HUES48 (cell line): ENCODE measurements at regions not wholly inside any gene's neighbourhood (a gene's known extent, or its start where the extent isn't known, plus 50 kb on each side); places are given as distances from the start of the nearest gene placed in this dataset.

ENCODE experiments used
- H3K27ac ChIP-seq: one replicate; pipeline ENCODE4 v1.7.0; 2013; ENCODE audit warnings: low read depth, low read length, inconsistent platforms
- H3K27me3 ChIP-seq: 2 replicates; pipeline ENCODE4 v1.6.1; 2013; ENCODE audit warnings: mild to moderate bottlenecking, low read length; ENCODE audit not compliant: control insufficient read depth, insufficient read depth
- H3K36me3 ChIP-seq: 2 replicates; pipeline ENCODE4 v1.6.1; 2013; ENCODE audit warnings: low read length; ENCODE audit not compliant: control insufficient read depth, insufficient read depth
- H3K4me1 ChIP-seq: 2 replicates; pipeline ENCODE4 v1.6.1; 2013; ENCODE audit warnings: mild to moderate bottlenecking, low read length; ENCODE audit not compliant: control insufficient read depth, insufficient read depth
- H3K4me3 ChIP-seq: 2 replicates; pipeline ENCODE4 v1.5.1; 2013; ENCODE audit warnings: mild to moderate bottlenecking, low read depth, low read length
- H3K9ac ChIP-seq: 2 replicates; pipeline ENCODE4 v1.6.1; 2013; ENCODE audit warnings: mild to moderate bottlenecking, low read depth, low read length, moderate library complexity
- H3K9me3 ChIP-seq: 2 replicates; pipeline ENCODE4 v1.6.1; 2013; ENCODE audit warnings: low read length; ENCODE audit not compliant: control insufficient read depth, insufficient read depth

DNA sequence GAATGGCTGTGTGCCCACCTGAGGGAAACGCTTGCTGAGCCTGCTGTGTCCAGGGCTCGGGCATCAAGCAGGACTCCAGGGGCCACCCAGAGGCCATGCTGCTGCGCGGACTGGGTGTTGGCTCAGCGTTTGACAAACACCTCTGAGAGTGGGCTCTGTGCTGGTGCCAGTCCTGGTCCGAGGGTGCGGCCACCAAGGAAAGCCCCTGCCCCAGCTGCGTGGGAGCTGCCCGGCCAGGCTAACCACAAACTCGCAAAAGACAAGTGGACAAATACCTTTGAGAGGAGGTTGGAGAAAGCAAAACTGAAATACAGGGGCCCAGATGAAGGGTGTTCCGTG is 65.6 kb upstream of the TTC34 start:
- no peaks in the 10 kb centered on the region for H3K4me1 ChIP-seq
- H3K9me3 ChIP-seq = peaks cover 11% of the 10 kb centered on the region
- H3K9ac ChIP-seq = no peak overlapping the region
- H3K27ac ChIP-seq = no peak overlapping the region
- no peaks in the 10 kb centered on the region for H3K27me3 ChIP-seq
- H3K36me3 ChIP-seq = no peaks in the 10 kb centered on the region
- no peak overlapping the region for H3K4me3 ChIP-seq

DNA sequence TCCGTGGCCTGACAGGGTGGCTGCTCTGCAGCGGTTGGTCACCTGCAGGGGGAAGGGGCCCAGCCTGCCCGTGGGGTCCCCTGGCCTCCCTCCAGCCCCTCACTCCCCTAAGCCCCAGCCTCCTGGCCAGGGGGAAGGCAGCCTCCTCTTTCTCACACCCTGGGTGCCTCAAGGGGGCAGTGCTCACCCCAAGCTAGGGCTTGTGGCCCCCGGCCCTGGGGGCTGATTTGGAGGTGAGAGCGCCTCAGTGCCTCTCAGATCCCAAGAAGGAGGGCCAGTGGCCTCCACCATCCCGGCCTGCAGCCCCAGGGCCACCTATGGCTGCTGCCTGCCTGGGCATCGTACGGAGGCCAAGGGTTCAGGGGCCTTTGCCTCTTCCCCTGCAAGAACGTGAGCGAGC is 66.4 kb upstream of the TTC34 start:
- Histone ChIP-seq H3K9me3 (peaks cover 11% of the 10 kb centered on the region), H3K9ac (no peak overlapping the region), H3K27ac (no peak overlapping the region), H3K36me3 (no peaks in the 10 kb centered on the region), H3K27me3 (no peaks in the 10 kb centered on the region), H3K4me3 (no peak overlapping the region), H3K4me1 (no peaks in the 10 kb centered on the region)

DNA sequence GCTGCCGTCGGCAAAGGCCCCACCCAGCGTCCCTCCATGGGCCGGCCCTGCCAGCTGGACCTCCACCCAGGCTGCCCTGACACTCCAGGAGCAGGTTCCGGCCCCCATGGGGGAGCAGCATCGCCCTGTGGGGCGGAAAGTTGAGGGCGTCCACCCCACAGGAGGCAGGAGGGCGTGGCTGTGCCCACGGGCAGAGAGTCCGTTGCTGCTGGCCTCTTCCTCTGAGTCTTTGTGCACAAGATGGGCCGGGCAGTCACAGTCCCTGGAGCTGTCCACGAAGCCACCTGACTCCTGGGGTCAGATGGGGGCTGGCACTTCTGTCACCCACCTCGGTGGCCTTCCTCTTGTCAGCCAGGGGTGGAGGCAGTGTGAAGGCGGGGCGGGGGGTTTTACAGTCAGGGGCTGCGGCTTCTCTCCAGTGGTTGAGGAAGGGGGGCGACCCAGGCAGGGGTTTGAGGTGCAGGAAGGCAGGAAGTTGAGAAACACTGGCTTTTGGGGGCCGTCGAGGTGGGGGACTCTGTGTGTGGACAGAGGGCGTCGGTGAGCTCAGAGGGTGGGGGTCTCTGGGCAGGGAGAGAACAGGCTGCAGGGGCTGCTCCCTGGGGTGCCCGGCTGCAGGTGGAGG is 67.2 kb upstream of the TTC34 start:
- H3K36me3 ChIP-seq = no peaks in the 10 kb centered on the region
- peaks cover 11% of the 10 kb centered on the region for H3K9me3 ChIP-seq
- no peak overlapping the region for H3K27ac ChIP-seq
- H3K9ac ChIP-seq = no peak overlapping the region
- H3K27me3 ChIP-seq = no peaks in the 10 kb centered on the region
- no peaks in the 10 kb centered on the region for H3K4me1 ChIP-seq
- H3K4me3 ChIP-seq = no peak overlapping the region

DNA sequence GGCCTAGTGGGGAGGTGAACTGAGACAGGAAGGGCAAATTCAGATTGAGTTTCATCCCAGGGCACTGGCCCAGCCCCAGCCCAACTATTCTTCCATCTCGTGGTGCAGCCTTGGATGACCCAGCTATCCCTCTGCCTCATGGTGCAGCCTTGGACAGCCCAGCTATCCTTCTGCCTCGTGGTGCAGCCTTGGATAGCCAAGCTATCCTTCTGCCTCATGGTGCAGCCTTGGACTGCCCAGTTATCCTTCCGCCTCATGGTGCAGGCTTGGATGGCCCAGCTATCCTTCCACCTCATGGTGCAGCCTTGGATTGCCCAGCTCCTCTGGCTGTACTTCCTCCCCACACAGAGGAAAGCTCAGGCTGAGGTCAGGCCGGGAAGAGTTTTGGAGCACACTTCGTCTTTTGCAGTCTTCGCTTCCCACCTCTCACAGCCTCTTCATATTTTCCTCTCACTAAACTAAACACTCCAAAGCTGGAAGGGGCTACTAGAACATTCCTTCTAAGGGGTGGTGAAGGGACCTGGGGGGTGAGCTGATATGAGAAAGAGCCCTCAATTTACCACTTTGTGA is 69.8 kb upstream of the TTC34 start:
- Histone ChIP-seq H3K36me3 (no peaks in the 10 kb centered on the region), H3K4me3 (no peak overlapping the region), H3K9me3 (peaks cover 11% of the 10 kb centered on the region), H3K4me1 (no peaks in the 10 kb centered on the region), H3K9ac (no peak overlapping the region), H3K27me3 (no peaks in the 10 kb centered on the region), H3K27ac (no peak overlapping the region)

DNA sequence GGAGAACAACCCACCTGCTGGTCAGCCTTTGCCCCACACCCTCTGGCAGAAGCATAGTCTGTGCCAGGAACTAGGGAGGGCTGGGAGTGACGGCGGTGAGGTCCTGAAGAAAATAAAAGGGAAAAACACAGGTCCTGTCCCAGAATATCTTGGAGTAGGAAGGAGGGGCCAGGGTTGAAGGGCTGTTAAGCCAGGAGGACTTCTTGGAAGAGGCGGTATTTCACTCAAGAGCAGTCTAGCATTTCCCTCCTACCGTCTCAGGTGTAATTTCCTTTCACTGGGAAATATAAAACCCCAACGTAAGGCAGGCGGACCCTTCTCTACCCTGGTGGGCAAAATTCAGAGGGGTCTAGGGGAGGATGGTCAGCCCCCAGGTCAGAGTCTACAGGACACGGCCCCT is 72.7 kb upstream of the TTC34 start:
- H3K9me3 ChIP-seq = peaks cover 11% of the 10 kb centered on the region
- no peaks in the 10 kb centered on the region for H3K36me3 ChIP-seq
- H3K27ac ChIP-seq = no peak overlapping the region
- H3K4me3 ChIP-seq = no peak overlapping the region
- no peaks in the 10 kb centered on the region for H3K4me1 ChIP-seq
- H3K27me3 ChIP-seq = no peaks in the 10 kb centered on the region
- H3K9ac ChIP-seq = no peak overlapping the region

DNA sequence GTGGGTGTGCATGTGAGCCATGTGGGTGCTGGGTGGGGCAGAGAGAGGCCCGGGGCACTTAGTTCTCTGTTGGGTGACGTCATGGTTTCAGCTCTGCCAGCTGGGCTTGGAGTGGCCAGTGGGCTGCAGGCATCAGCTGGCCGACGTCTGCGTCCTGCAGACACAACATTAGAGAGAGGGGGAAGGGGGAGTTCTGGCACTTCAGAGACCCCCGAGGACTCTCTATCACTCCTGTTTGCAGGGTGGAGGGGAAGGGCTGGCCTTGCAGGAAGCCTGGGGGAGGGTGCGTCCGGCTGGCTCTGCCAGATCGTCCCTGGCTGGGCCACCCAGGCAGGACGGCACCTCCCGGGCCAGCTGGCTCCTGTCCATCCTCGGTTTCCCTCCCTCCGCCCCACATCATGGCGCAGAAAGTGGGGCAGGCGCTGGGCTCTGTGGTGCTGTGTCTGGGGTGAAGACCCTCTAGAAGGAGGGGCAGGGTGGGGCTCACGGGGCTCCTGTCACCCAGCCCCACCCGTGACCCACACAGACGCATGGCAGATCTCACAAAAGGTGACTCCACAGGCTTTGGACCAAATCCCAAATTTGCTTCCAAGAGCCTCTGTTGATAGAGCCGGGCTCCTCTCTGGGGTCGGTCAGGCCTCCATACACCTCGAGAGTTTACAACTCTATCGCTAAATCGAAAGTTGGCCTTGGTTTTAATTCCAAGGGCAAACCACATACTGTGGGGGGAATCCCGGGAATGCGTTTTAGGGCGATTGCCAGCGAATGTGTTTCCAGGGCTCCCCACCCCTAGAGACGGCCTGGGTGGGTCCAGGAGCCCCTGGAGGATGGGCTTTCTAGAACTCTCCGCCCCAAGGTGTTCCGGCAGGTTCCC is 73.4 kb upstream of the TTC34 start:
- no peak overlapping the region for H3K4me3 ChIP-seq
- H3K36me3 ChIP-seq = no peaks in the 10 kb centered on the region
- H3K4me1 ChIP-seq = no peaks in the 10 kb centered on the region
- no peak overlapping the region for H3K27ac ChIP-seq
- no peak overlapping the region for H3K9ac ChIP-seq
- H3K9me3 ChIP-seq = peaks cover 11% of the 10 kb centered on the region
- H3K27me3 ChIP-seq = no peaks in the 10 kb centered on the region

DNA sequence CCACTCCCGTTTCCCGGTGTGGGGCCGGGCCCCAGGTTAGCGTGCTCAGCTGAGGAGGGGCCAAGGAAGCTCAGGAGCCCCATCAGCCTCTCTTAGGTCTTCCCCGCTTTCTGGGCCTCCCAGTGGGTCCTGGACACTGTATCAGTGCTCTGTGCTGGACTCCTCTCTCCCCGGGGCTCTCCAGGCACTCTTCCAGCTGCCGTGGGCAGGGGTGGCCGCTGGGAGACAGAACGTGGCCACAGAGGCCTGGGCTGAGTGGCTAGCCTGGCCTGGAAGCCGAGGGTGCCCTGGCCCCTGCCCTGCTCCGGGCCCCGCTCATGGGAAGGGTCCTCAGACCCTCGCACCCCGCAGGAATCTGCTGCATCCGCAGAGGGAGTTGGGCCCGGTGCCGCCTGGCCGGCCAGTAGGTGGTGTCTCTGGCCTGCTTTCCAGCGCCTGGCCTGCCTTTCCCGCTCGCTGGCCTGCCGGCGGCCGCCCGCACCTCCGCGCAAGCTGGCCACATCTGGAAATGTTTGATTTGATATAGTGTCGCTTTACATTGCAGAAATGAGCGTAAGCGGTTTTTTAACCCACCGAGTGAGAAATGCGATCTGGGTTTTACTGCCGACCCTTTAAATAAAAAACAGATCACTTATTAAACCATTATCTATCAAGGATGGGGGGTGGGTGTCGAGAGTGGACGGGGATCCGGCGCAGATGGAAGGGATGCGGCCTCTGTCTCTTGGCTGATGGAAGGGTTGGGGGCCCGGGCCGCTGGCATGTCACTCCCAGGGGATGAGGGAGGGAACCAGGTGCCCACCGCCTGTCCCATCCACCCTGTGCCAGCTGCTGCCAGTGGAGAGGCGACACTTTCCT is 74.4 kb upstream of the TTC34 start:
- H3K27ac ChIP-seq = no peak overlapping the region
- no peak overlapping the region for H3K4me3 ChIP-seq
- H3K27me3 ChIP-seq = no peaks in the 10 kb centered on the region
- no peaks in the 10 kb centered on the region for H3K4me1 ChIP-seq
- no peak overlapping the region for H3K9ac ChIP-seq
- no peaks in the 10 kb centered on the region for H3K36me3 ChIP-seq
- peaks cover 6% of the 10 kb centered on the region for H3K9me3 ChIP-seq

DNA sequence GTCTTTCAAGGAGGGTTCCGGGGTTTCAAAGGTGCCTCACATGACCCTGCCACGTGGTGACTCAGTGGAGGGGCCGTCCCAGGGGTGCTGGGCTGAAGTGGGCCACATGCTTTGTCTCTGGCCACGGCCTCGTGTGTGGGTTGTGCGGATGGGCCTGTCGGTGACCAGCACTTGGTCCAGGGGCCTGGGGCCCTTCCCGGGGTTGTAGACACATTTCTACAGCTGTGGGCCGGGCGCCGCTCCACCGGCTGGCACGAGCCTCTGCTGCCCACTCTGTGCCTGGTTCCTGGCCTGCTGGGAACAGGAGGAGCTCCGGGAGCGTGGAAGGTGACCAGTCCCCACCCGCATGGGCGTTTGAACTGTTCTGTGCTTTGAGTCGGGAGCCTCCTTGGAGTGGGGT is 75.4 kb upstream of the TTC34 start:
- H3K4me3 ChIP-seq = no peak overlapping the region
- no peaks in the 10 kb centered on the region for H3K27me3 ChIP-seq
- no peaks in the 10 kb centered on the region for H3K36me3 ChIP-seq
- no peak overlapping the region for H3K27ac ChIP-seq
- no peaks in the 10 kb centered on the region for H3K4me1 ChIP-seq
- H3K9me3 ChIP-seq = no peaks in the 10 kb centered on the region
- H3K9ac ChIP-seq = no peak overlapping the region

DNA sequence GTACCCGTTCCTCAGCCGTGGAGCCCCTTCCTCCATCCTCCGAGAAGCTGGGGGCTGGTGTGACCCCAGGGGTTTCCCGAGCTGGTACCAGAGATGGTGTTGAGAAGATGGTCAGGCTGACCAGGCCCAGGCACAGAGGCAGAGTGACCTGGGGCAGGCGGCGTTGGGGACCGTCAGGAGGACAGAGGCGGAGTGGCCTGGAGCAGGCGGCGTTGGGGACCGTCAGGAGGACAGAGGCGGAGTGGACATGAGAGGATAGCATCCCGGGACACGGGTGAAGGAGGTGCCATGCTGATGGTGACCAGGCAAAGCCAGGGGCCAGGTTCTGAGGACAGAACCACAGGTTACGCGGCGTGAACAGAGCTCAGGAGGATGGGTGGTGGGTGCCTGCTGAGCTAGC is 75.9 kb upstream of the TTC34 start:
- Histone ChIP-seq H3K4me3 (no peak overlapping the region), H3K4me1 (no peaks in the 10 kb centered on the region), H3K27me3 (no peaks in the 10 kb centered on the region), H3K9me3 (no peaks in the 10 kb centered on the region), H3K27ac (no peak overlapping the region), H3K9ac (no peak overlapping the region), H3K36me3 (no peaks in the 10 kb centered on the region)

DNA sequence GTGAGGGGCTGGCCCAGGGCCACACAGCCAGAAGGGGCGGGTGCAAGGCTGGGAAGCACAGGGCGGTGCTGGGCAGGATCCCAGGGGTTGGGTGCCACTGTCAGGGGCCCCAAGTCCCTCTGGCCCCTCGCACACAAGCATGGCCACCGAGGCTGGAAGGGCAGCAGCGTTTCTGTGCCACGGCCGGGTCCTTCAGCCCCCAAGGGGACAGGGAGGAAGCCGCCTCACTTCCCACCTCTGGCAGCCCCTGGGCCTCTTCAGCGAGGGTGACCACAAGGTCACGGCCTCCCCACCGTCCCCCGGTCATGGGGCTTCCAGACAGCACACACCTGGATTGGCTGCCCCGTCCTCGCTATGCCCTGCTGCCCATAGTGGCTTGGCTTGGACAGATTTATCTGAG is 77.1 kb upstream of the TTC34 start:
- no peak overlapping the region for H3K4me3 ChIP-seq
- no peak overlapping the region for H3K27ac ChIP-seq
- H3K9ac ChIP-seq = no peak overlapping the region
- no peaks in the 10 kb centered on the region for H3K4me1 ChIP-seq
- H3K27me3 ChIP-seq = no peaks in the 10 kb centered on the region
- H3K9me3 ChIP-seq = no peaks in the 10 kb centered on the region
- H3K36me3 ChIP-seq = no peaks in the 10 kb centered on the region
